ENCODE measurements at regions not wholly inside any gene's neighbourhood (a gene's known extent, or its start where the extent isn't known, plus 50 kb on each side); places are given as distances from the start of the nearest gene placed in this dataset.

GRCh38 chr1:214188835-214189234 lies 92.1 kb upstream of the SMYD2 start:
- TF ChIP-seq CTCF (tag by site-specific recombination; IDR thresholded peaks at IDR 0.05) (no peak), ZNF473 (tag by site-specific recombination; IDR thresholded peaks at IDR 0.05) (no peak), ZNF174 (tag by site-specific recombination; IDR thresholded peaks at IDR 0.05) (no peak), ZNF302 (tag by site-specific recombination; IDR thresholded peaks at IDR 0.05; ENCODE audit: low read depth) (no peak), YY1 (tag by site-specific recombination; IDR thresholded peaks at IDR 0.05) (no peak)

Data from HEK293 (cell line).